GOT3 (cell line): ENCODE measurements at regions not wholly inside any gene's neighbourhood (a gene's known extent, or its start where the extent isn't known, plus 50 kb on each side); places are given as distances from the start of the nearest gene placed in this dataset.
"Not testable (repeated sequence)": the region's sequence is repeated elsewhere in the genome, so short reads cannot be mapped to it uniquely, and the experiment has no call there.

Source experiments
- DNase-seq: peaks from one replicate; lab custom pipeline; 2025; ENCODE audit warnings: mixed read lengths; lab: John Stamatoyannopoulos, UW

GRCh38 chr5:42894057-42894456 is 82.4 kb upstream of the SELENOP start:
- no peak for DNase-seq

- DNase-seq = no peak
Observed at GRCh38 chr5:42889311-42889933, 77.7 kb upstream of the SELENOP start.

GRCh38 chr5:42888771-42889170 is 77.1 kb upstream of the SELENOP start:
- DNase-seq = no peak

GRCh38 chr5:42887575-42887974 is 75.9 kb upstream of the SELENOP start:
- no peak for DNase-seq

- no peak for DNase-seq
Observed at GRCh38 chr5:42887097-42887496, 75.4 kb upstream of the SELENOP start.

GRCh38 chr5:42886635-42887034 is 74.9 kb upstream of the SELENOP start:
- DNase-seq = no peak

- DNase-seq = no peak
Observed at GRCh38 chr5:42884326-42884725, 72.6 kb upstream of the SELENOP start.

DNA sequence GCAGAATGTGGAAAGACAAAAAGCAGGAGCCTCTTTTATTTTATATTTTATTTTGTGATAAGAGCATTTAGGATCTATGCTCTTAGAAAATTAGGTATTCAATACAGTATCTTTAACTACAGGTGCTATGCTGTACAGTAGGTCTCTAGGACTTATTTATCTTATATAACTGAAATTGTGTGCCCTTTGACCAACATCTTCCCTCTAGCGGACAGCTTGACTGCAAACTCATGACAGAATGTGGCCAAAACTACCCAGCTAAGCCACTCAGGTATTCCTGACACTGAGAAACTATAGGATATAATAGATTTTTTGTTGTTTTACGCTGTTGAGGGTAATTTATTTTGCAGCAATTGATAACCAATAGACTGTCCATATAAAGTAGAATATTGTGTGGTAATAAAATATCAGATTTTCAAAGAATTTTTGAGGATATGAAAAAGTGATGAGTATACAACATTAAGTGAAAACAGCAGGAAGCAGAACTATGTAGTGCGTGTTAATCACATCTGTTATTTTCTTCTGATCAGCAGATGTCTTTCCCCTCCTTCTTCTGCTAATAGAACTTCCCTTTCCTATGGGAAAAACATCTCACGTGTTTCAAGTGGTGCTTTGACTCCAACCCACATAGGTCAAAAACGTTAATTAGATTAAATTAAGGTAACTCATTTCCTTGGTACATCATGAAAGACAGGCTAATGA is 69.9 kb upstream of the SELENOP start:
- DNase-seq = no peak

- DNase-seq = no peak
Observed at GRCh38 chr5:42880496-42881150, 68.9 kb upstream of the SELENOP start.

GRCh38 chr5:42879291-42879690 is 67.6 kb upstream of the SELENOP start:
- no peak for DNase-seq

GRCh38 chr5:42878550-42878949 is 66.9 kb upstream of the SELENOP start:
- no peak for DNase-seq

- no peak for DNase-seq
Observed at GRCh38 chr5:42878041-42878440, 66.3 kb upstream of the SELENOP start.

- no peak for DNase-seq
Observed at GRCh38 chr5:42877431-42877830, 65.7 kb upstream of the SELENOP start.

GRCh38 chr5:42876375-42876844 is 64.7 kb upstream of the SELENOP start:
- DNase-seq = no peak

GRCh38 chr5:42875785-42876374 is 64.2 kb upstream of the SELENOP start:
- no peak for DNase-seq

- DNase-seq = no peak
Observed at GRCh38 chr5:42875211-42875610, 63.5 kb upstream of the SELENOP start.

- no peak for DNase-seq
Observed at GRCh38 chr5:42874621-42875198, 63.0 kb upstream of the SELENOP start.

GRCh38 chr5:42872865-42873264 is 61.2 kb upstream of the SELENOP start:
- DNase-seq = no peak

- DNase-seq = no peak
Observed at GRCh38 chr5:42870882-42871418, 59.3 kb upstream of the SELENOP start.

DNA sequence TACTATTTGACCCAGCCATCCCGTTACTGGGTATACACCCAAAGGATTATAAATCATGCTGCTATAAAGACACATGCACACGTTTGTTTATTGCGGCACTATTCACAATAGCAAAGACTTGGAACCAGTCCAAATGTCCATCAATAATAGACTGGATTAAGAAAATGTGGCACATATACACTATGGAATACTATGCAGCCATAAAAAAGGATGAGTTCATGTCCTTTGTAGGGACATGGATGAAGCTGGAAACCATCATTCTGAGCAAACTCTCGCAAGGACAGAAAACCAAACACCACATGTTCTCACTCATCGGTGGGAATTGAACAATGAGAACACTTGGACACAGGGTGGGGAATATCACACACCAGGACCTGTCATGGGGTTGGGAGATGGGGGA is 56.7 kb upstream of the SELENOP start:
- DNase-seq = not testable (repeated sequence)

- not testable (repeated sequence) for DNase-seq
Observed at GRCh38 chr5:42864749-42865148, 53.1 kb upstream of the SELENOP start.
